Endothelial cell (in vitro differentiated cells): ENCODE measurements at regions not wholly inside any gene's neighbourhood (a gene's known extent, or its start where the extent isn't known, plus 50 kb on each side); places are given as distances from the start of the nearest gene placed in this dataset.
"Not testable (repeated sequence)": the region's sequence is repeated elsewhere in the genome, so short reads cannot be mapped to it uniquely, and the experiment has no call there.

Experiments
- DNase-seq: peaks from one replicate; pipeline ENCODE4 v3.0.0; 2021; ENCODE audit warnings: low spot score
- H3K27ac Mint-ChIP-seq: one replicate; pipeline ENCODE4 v1.8.0; 2021; ENCODE audit warnings: mixed read lengths, inconsistent platforms; ENCODE audit not compliant: unreplicated experiment
- H3K27me3 Mint-ChIP-seq: one replicate; pipeline ENCODE4 v1.8.0; 2021; ENCODE audit warnings: mild to moderate bottlenecking, moderate library complexity, mixed read lengths, inconsistent platforms; ENCODE audit not compliant: unreplicated experiment
- H3K36me3 Mint-ChIP-seq: one replicate; pipeline ENCODE4 v1.8.0; 2021; ENCODE audit warnings: mild to moderate bottlenecking, low read depth, mixed read lengths, inconsistent platforms; ENCODE audit not compliant: unreplicated experiment
- H3K4me1 Mint-ChIP-seq: one replicate; pipeline ENCODE4 v1.8.0; 2021; ENCODE audit warnings: mild to moderate bottlenecking, mixed read lengths, inconsistent platforms; ENCODE audit not compliant: unreplicated experiment
- H3K4me3 Mint-ChIP-seq: one replicate; pipeline ENCODE4 v1.8.0; 2021; ENCODE audit warnings: mild to moderate bottlenecking, mixed read lengths, inconsistent platforms; ENCODE audit not compliant: unreplicated experiment
- H3K9me3 Mint-ChIP-seq: one replicate; pipeline ENCODE4 v1.8.0; 2021; ENCODE audit warnings: mixed read lengths, inconsistent platforms; ENCODE audit not compliant: unreplicated experiment
- TF ChIP-seq, protein P1 (sequence below): fragments of 200-600 bp; sonication (generic); IDR thresholded peaks from one replicate; pipeline ENCODE4 v1.5.0; 2021; ENCODE audit warnings: antibody characterized with exemption; ENCODE audit not compliant: unreplicated experiment

DNA sequence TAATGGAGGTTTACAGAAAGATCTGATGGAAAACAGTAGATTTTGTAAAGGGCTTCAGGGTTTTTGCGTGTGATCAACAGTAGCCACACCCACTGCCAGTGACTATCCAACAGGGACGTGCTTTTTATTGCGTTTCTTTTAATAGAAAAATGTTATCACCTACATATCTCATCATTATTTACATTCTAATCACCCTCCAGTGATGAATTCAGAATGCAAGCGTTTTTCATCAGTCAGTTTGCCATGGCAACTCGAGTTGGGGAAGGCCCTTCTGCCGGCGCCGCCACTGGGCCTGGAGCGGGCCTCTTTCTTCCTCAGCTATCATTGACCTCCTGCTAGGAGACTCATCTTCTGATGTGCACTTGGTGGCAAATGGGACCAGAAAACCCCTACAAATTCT lies 90.3 kb upstream of the TMTC4 start:
- no peaks in the 10 kb centered on the region for H3K36me3 Mint-ChIP-seq
- TF ChIP-seq, protein P1, sequence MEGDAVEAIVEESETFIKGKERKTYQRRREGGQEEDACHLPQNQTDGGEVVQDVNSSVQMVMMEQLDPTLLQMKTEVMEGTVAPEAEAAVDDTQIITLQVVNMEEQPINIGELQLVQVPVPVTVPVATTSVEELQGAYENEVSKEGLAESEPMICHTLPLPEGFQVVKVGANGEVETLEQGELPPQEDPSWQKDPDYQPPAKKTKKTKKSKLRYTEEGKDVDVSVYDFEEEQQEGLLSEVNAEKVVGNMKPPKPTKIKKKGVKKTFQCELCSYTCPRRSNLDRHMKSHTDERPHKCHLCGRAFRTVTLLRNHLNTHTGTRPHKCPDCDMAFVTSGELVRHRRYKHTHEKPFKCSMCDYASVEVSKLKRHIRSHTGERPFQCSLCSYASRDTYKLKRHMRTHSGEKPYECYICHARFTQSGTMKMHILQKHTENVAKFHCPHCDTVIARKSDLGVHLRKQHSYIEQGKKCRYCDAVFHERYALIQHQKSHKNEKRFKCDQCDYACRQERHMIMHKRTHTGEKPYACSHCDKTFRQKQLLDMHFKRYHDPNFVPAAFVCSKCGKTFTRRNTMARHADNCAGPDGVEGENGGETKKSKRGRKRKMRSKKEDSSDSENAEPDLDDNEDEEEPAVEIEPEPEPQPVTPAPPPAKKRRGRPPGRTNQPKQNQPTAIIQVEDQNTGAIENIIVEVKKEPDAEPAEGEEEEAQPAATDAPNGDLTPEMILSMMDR = no peak
- no peaks in the 10 kb centered on the region for H3K27me3 Mint-ChIP-seq
- no peak for DNase-seq
- peaks cover 3% of the 10 kb centered on the region for H3K9me3 Mint-ChIP-seq
- H3K4me1 Mint-ChIP-seq = peaks cover 12% of the 10 kb centered on the region
- H3K4me3 Mint-ChIP-seq = no peak overlapping the region
- no peak overlapping the region for H3K27ac Mint-ChIP-seq

GRCh38 chr13:100762126-100762525 lies 87.5 kb upstream of the TMTC4 start:
- H3K27ac Mint-ChIP-seq, H3K27me3 Mint-ChIP-seq, H3K9me3 Mint-ChIP-seq, H3K4me3 Mint-ChIP-seq, H3K36me3 Mint-ChIP-seq, DNase-seq: not testable (repeated sequence)
- H3K4me1 Mint-ChIP-seq = peaks cover 11% of the 10 kb centered on the region

- Mint-ChIP-seq H3K9me3 (no peaks in the 10 kb centered on the region), H3K4me3 (no peak overlapping the region), H3K4me1 (no peaks in the 10 kb centered on the region), H3K36me3 (no peaks in the 10 kb centered on the region), H3K27ac (no peak overlapping the region), H3K27me3 (no peaks in the 10 kb centered on the region)
- DNase-seq = no peak
- TF ChIP-seq, protein P1 = no peak
These were observed 81.3 kb upstream of the TMTC4 start for GRCh38 chr13:100755891-100756290.

DNA sequence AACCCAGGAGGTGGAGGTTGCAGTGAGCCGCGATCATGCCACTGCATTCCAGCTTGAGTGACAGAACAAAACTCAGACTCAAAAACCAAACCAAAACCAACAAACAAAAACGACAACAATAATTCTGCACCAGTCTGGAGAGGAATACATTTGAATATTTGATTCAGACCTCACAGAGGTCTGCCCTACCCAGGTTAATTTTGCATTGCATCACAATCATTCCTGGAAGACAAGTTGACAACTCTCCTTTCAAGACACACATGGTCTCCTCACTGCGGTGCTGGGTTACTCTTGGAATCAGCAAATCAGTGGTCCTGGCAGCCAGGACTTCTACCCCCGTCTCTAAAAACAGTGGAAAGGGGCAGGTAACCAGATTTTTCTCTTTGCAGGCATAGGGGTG lies 79.9 kb upstream of the TMTC4 start:
- Mint-ChIP-seq H3K36me3 (no peaks in the 10 kb centered on the region), H3K27me3 (no peaks in the 10 kb centered on the region), H3K4me1 (no peaks in the 10 kb centered on the region), H3K9me3 (no peaks in the 10 kb centered on the region), H3K27ac (no peak overlapping the region), H3K4me3 (no peak overlapping the region)
- TF ChIP-seq, protein P1 = no peak
- no peak for DNase-seq

GRCh38 chr13:100753376-100753775 lies 78.8 kb upstream of the TMTC4 start:
- Mint-ChIP-seq H3K4me1 (no peaks in the 10 kb centered on the region), H3K27me3 (no peaks in the 10 kb centered on the region), H3K4me3 (no peak overlapping the region), H3K27ac (no peak overlapping the region), H3K9me3 (no peaks in the 10 kb centered on the region), H3K36me3 (no peaks in the 10 kb centered on the region)
- DNase-seq = no peak
- TF ChIP-seq, protein P1 = no peak

- H3K4me3 Mint-ChIP-seq = no peak overlapping the region
- no peaks in the 10 kb centered on the region for H3K9me3 Mint-ChIP-seq
- no peak overlapping the region for H3K27ac Mint-ChIP-seq
- DNase-seq = no peak
- no peaks in the 10 kb centered on the region for H3K36me3 Mint-ChIP-seq
- H3K4me1 Mint-ChIP-seq = no peaks in the 10 kb centered on the region
- H3K27me3 Mint-ChIP-seq = no peaks in the 10 kb centered on the region
- TF ChIP-seq, protein P1 = no peak
These were observed 77.2 kb upstream of the TMTC4 start for GRCh38 chr13:100751826-100752225.
